NCI-H2196 treated with DMSO at 0.1 percent for 48 hours (cell line): ENCODE measurements at regions not wholly inside any gene's neighbourhood (a gene's known extent, or its start where the extent isn't known, plus 50 kb on each side); places are given as distances from the start of the nearest gene placed in this dataset.
"Not testable (repeated sequence)": the region's sequence is repeated elsewhere in the genome, so short reads cannot be mapped to it uniquely, and the experiment has no call there.

Experiments
- DNase-seq: peaks from one replicate; lab custom pipeline; 2025; ENCODE audit not compliant: unreplicated experiment; lab: John Stamatoyannopoulos, UW

GRCh38 chr7:35968140-35968940 is 167.5 kb downstream of the SEPTIN7 start:
- no peak for DNase-seq

GRCh38 chr7:35969066-35969465 is 168.2 kb downstream of the SEPTIN7 start:
- no peak for DNase-seq

GRCh38 chr7:35970458-35970857 is 169.6 kb downstream of the SEPTIN7 start:
- DNase-seq = no peak

- DNase-seq = no peak
Measured at GRCh38 chr7:35971133-35971891, 170.5 kb downstream of the SEPTIN7 start.

- DNase-seq = peak; percentile 13
Measured at GRCh38 chr7:35975851-35976454, 175.1 kb downstream of the SEPTIN7 start.

- DNase-seq = not testable (repeated sequence)
Measured at GRCh38 chr7:35978816-35979640, 174.0 kb upstream of the EEPD1 start.

- DNase-seq = no peak
Measured at GRCh38 chr7:35982600-35982999, 170.5 kb upstream of the EEPD1 start.

- no peak for DNase-seq
Measured at GRCh38 chr7:35983626-35984025, 169.4 kb upstream of the EEPD1 start.

- peak; percentile 23 for DNase-seq
Measured at GRCh38 chr7:35985126-35985754, 167.8 kb upstream of the EEPD1 start.

- DNase-seq = no peak
Measured at GRCh38 chr7:35987016-35987415, 166.0 kb upstream of the EEPD1 start.

GRCh38 chr7:35988105-35988504 is 164.9 kb upstream of the EEPD1 start:
- DNase-seq = no peak

- no peak for DNase-seq
Measured at GRCh38 chr7:35988818-35989217, 164.2 kb upstream of the EEPD1 start.

GRCh38 chr7:35991511-35992232 is 161.4 kb upstream of the EEPD1 start:
- DNase-seq = no peak

GRCh38 chr7:35992436-35992835 is 160.6 kb upstream of the EEPD1 start:
- no peak for DNase-seq

- no peak for DNase-seq
Measured at GRCh38 chr7:35993113-35993512, 159.9 kb upstream of the EEPD1 start.

GRCh38 chr7:35993676-35994606 is 159.1 kb upstream of the EEPD1 start:
- no peak for DNase-seq

- no peak for DNase-seq
Measured at GRCh38 chr7:35995334-35995733, 157.7 kb upstream of the EEPD1 start.

- DNase-seq = no peak
Measured at GRCh38 chr7:35998481-35998880, 154.6 kb upstream of the EEPD1 start.

GRCh38 chr7:36001546-36001945 is 151.5 kb upstream of the EEPD1 start:
- no peak for DNase-seq
